Muscle layer of duodenum (tissue), 2 donors: ENCODE measurements at regions not wholly inside any gene's neighbourhood (a gene's known extent, or its start where the extent isn't known, plus 50 kb on each side); places are given as distances from the start of the nearest gene placed in this dataset.

ENCODE experiments used
- H3K27ac ChIP-seq: one replicate; pipeline ENCODE4 v1.7.0; 2013; ENCODE audit warnings: mild to moderate bottlenecking, low read length
- H3K27me3 ChIP-seq: one replicate; pipeline ENCODE4 v1.7.0; 2013; ENCODE audit warnings: low read depth, mild to moderate bottlenecking, control low read depth, low read length
- H3K36me3 ChIP-seq, 2 donors: one replicate each; pipeline ENCODE4 v1.7.0; 2013; ENCODE audit warnings: low read length in 2 of 2, control low read depth in 1 of 2, mild to moderate bottlenecking in 1 of 2; ENCODE audit not compliant: insufficient read depth in 2 of 2, control insufficient read depth in 1 of 2
- H3K4me1 ChIP-seq, 2 donors: one replicate each; pipeline ENCODE4 v1.7.0; 2013; ENCODE audit warnings: low read length in 2 of 2, mild to moderate bottlenecking in 2 of 2, control low read depth in 1 of 2, moderate library complexity in 1 of 2; ENCODE audit not compliant: insufficient read depth in 2 of 2, control insufficient read depth in 1 of 2
- H3K4me3 ChIP-seq, 2 donors: one replicate each; pipeline ENCODE4 v1.7.0; 2013; ENCODE audit warnings: low read length in 2 of 2, low read depth in 1 of 2, mild to moderate bottlenecking in 1 of 2
- H3K9me3 ChIP-seq, 2 donors: one replicate each; pipeline ENCODE4 v1.7.0; 2013; ENCODE audit warnings: low read length in 2 of 2, control low read depth in 1 of 2, mild to moderate bottlenecking in 1 of 2; ENCODE audit not compliant: control insufficient read depth in 1 of 2
- donor health status: healthy.

- Histone ChIP-seq H3K36me3 (no peaks in the 10 kb centered on the region), H3K27me3 (no peaks in the 10 kb centered on the region), H3K9me3 (no peaks in the 10 kb centered on the region)
Observed at GRCh38 chr3:163468531-163469335, 1609.6 kb downstream of the SI start.

GRCh38 chr3:163462446-163462845 lies 1615.8 kb downstream of the SI start:
- H3K4me1 ChIP-seq, result no peaks in the 10 kb centered on the region
- no peak overlapping the region for H3K27ac ChIP-seq
- H3K36me3 ChIP-seq, result no peaks in the 10 kb centered on the region
- no peak overlapping the region for H3K4me3 ChIP-seq
- no peaks in the 10 kb centered on the region for H3K27me3 ChIP-seq
- no peaks in the 10 kb centered on the region for H3K9me3 ChIP-seq

More at GRCh38 chr3:163468531-163469335, 1609.6 kb downstream of the SI start:
- Histone ChIP-seq H3K4me3 (no peak overlapping the region), H3K4me1 (no peaks in the 10 kb centered on the region), H3K27ac (no peak overlapping the region)

GRCh38 chr3:163450698-163451097 lies 1627.6 kb downstream of the SI start:
- Histone ChIP-seq H3K27ac (no peak overlapping the region), H3K27me3 (no peaks in the 10 kb centered on the region), H3K9me3 (peaks cover 0 to 9% of the 10 kb centered on the region in 2 donors), H3K4me3 (no peak overlapping the region), H3K4me1 (no peaks in the 10 kb centered on the region), H3K36me3 (no peaks in the 10 kb centered on the region)

DNA sequence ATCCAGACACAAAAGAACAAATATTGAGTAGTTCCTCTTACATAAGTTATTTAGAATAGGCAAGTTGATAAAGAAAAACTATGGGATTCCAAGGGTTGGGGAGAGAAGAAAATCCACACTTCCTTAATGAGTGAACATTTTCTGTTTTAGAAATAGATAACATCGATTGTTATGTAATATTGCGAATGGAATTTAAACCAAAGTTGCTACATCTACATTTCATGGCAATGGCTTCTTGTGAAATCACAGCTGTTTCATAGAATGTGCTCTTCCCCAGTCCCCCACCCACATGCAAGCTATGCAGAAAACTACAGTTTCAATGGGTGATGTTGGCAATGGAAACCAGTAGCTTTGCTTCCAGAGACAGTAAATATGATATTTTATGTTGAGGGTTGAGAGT lies 1639.5 kb downstream of the SI start:
- no peaks in the 10 kb centered on the region for H3K27me3 ChIP-seq
- no peak overlapping the region for H3K4me3 ChIP-seq
- H3K27ac ChIP-seq, result no peak overlapping the region
- H3K4me1 ChIP-seq, result no peaks in the 10 kb centered on the region
- H3K9me3 ChIP-seq, result peaks cover 0 to 3% of the 10 kb centered on the region in 2 donors
- no peaks in the 10 kb centered on the region for H3K36me3 ChIP-seq

DNA sequence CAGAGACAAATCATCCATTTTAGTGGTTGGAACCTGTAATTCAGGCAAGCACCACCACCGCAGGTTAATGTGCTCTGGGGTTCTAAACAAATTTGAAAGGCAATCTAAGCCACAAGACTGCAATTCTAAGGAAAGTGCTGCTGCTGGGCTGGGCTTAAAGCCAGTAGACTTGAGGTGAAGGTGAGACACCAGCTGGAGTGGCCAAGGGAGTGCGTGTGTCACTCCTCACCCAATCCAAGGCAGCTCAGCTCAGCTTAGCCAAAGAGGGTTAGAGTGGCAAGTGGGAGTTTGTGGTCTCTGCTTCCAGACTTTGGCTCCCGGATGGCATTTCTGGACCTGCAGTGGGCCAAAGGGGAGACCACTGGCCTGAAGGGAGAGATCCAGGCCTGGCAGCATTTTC lies 1655.6 kb downstream of the SI start:
- Histone ChIP-seq H3K4me3 (no peak overlapping the region), H3K36me3 (no peaks in the 10 kb centered on the region), H3K27me3 (no peaks in the 10 kb centered on the region), H3K9me3 (peaks cover 0 to 3% of the 10 kb centered on the region in 2 donors), H3K4me1 (no peaks in the 10 kb centered on the region), H3K27ac (no peak overlapping the region)

DNA sequence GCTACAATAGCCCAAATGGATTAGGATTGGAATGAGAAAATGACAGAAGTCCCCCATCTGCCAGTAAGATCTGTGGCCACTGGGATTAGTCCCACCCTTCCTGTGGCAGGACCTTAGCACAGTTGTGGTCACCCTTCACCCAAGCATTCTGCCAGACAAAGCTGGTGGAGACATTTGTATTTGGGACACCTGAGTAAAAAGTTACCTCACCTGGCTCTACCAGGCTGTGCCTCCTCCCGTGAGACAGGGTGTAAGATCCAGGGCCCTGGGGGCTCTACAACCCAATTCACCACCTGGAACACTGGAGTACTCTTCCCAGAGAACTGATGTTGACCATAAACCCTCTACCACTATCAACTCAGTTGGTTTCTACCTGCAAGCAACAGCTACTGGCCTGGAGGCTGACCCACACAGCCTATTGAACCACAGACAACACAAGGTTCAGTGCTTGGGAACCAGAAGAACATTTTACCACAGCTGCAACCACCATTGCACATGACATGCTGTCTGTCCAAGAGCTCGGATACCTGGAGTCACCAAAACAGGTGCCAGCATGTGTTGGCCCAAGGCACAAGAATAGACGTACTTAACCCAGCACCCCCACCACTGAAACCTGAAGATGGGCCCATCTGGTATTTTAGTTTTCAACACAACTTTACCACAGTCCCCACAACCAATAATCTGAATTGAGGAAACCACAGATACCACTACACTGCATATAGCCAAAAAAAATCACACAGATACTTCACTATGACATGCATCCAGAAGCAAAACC lies 1686.7 kb downstream of the SI start:
- peaks cover 0 to 2% of the 10 kb centered on the region in 2 donors for H3K9me3 ChIP-seq
- H3K4me1 ChIP-seq, result no peaks in the 10 kb centered on the region
- no peak overlapping the region for H3K27ac ChIP-seq
- no peaks in the 10 kb centered on the region for H3K27me3 ChIP-seq
- H3K36me3 ChIP-seq, result no peaks in the 10 kb centered on the region
- H3K4me3 ChIP-seq, result no peak overlapping the region

DNA sequence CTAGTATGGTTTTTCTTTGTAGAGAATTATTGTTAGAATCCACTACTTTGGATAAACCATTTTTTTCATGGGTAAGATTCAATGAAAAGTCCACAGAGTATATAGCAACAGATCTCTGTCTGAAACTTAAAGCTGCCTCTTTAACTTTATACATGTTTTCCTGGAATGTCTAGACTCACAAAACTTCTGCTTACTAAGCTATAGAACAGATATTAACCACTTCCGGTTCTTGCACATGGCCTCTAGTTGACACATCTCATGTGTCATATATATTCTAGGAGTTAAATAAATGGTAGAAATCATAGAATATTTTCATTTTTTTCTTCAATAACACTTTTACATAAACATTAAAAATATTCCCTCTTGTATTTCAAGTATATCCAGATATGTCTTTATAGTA lies 1693.9 kb downstream of the SI start:
- Histone ChIP-seq H3K4me1 (no peaks in the 10 kb centered on the region), H3K27me3 (no peaks in the 10 kb centered on the region), H3K9me3 (no peaks in the 10 kb centered on the region), H3K36me3 (no peaks in the 10 kb centered on the region), H3K27ac (no peak overlapping the region), H3K4me3 (no peak overlapping the region)

DNA sequence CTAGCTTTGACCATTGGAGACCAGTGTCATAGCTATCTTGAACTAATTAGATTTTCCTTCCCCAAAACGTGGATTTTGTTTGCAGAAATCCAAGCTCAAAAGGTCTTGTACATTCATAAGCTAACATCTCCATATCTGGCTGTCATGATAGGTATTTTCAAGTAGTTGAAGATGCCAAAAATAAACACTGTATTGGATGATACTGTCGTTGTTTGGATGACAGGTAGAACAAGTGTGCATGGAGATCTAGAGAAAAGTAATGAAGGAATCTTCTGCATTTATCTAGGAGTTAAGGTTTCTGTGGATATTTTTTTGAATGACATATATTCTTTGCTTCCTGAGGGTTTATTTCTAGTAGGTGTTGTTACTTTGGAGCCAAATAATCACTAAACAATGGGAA lies 1696.1 kb downstream of the SI start:
- H3K36me3 ChIP-seq, result no peaks in the 10 kb centered on the region
- no peaks in the 10 kb centered on the region for H3K27me3 ChIP-seq
- no peak overlapping the region for H3K4me3 ChIP-seq
- H3K9me3 ChIP-seq, result no peaks in the 10 kb centered on the region
- no peak overlapping the region for H3K27ac ChIP-seq
- H3K4me1 ChIP-seq, result no peaks in the 10 kb centered on the region

GRCh38 chr3:163368168-163368567 lies 1710.1 kb downstream of the SI start:
- Histone ChIP-seq H3K27ac (no peak overlapping the region), H3K36me3 (no peaks in the 10 kb centered on the region), H3K9me3 (no peaks in the 10 kb centered on the region), H3K27me3 (no peaks in the 10 kb centered on the region), H3K4me1 (no peaks in the 10 kb centered on the region), H3K4me3 (no peak overlapping the region)

DNA sequence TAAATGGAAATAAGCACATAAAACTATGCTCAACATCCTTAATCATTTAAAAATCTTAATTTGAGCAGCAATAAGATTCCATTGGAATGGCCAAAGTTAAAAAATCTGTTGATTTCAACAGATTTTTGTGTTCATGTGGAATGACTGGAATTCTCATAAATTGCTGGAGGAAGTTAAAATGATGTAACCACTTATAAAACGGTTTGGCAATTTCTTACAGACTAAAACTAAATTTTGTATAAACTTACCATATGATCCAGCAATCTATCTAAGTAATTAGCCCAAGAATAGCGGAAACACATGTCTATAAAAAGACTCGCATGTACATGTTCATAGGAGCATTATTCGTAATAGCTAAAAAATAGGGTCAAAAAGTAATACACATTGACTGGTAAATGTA lies 1713.6 kb downstream of the SI start:
- Histone ChIP-seq H3K27ac (no peak overlapping the region), H3K36me3 (no peaks in the 10 kb centered on the region), H3K4me1 (no peaks in the 10 kb centered on the region), H3K27me3 (no peaks in the 10 kb centered on the region), H3K4me3 (no peak overlapping the region), H3K9me3 (no peaks in the 10 kb centered on the region)

GRCh38 chr3:163362151-163362550 lies 1716.1 kb downstream of the SI start:
- no peaks in the 10 kb centered on the region for H3K36me3 ChIP-seq
- H3K4me1 ChIP-seq, result no peaks in the 10 kb centered on the region
- no peaks in the 10 kb centered on the region for H3K27me3 ChIP-seq
- H3K27ac ChIP-seq, result no peak overlapping the region
- no peaks in the 10 kb centered on the region for H3K9me3 ChIP-seq
- no peak overlapping the region for H3K4me3 ChIP-seq
